NT2/D1 (cell line): ENCODE measurements at regions not wholly inside any gene's neighbourhood (a gene's known extent, or its start where the extent isn't known, plus 50 kb on each side); places are given as distances from the start of the nearest gene placed in this dataset.

Source experiments
- SUZ12 ChIP-seq: IDR thresholded peaks from 2 replicates; pipeline ENCODE4 v1.6.1; 2011; ENCODE audit not compliant: insufficient read length, insufficient read depth; ENCODE audit errors: extremely low read depth
- YY1 ChIP-seq: IDR thresholded peaks from 2 replicates; pipeline ENCODE4 v1.6.1; 2011; ENCODE audit not compliant: insufficient read length, insufficient read depth
- ZNF274 ChIP-seq: IDR thresholded peaks from 2 replicates; pipeline ENCODE4 v1.6.1; 2011; ENCODE audit warnings: mild to moderate bottlenecking, low read depth, low read length

GRCh38 chr12:43118881-43119280, 433.1 kb downstream of the ADAMTS20 start:
- TF ChIP-seq YY1: no peak
- no peak for TF ChIP-seq SUZ12
- no peak for TF ChIP-seq ZNF274
